AG09309 (cell line): ENCODE measurements at regions not wholly inside any gene's neighbourhood (a gene's known extent, or its start where the extent isn't known, plus 50 kb on each side); places are given as distances from the start of the nearest gene placed in this dataset.

Source experiments
- DNase-seq: peaks from one replicate; pipeline ENCODE4 v3.0.0-alpha.2; 2010; ENCODE audit warnings: low read depth
- H3K4me3 ChIP-seq: 2 replicates; pipeline ENCODE4 v1.5.1; 2011; ENCODE audit warnings: mild to moderate bottlenecking, low read depth, low read length, moderate library complexity; ENCODE audit not compliant: control insufficient read depth
- CTCF ChIP-seq: IDR thresholded peaks from 2 replicates; pipeline ENCODE4 v1.5.1; 2011; ENCODE audit warnings: mild to moderate bottlenecking, low read depth, low read length, inconsistent platforms; ENCODE audit not compliant: insufficient read depth, control insufficient read depth; ENCODE audit errors: missing control alignments

DNA sequence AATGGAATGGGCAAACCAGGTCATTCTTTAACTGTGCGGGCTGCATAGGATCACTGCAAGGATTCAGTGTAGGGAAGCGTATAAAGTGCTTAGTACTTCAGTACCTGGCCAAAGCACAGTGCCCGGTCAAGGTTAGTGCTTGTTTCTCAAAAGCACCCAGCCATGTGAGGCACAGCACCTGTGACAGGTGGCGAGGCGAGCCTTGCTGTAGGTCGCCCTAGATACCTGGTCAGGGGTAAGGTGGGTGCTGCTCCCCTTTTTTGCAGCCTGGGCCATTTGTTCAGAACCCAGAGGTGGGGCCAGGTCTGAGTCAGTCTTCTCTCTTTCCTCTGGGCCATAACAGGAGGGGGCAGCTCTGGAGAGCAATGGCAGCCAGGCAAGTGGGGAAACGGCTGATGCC lies 172.0 kb downstream of the IRF8 start:
- no peak for TF ChIP-seq CTCF
- H3K4me3 ChIP-seq: no peak overlapping the region
- no peak for DNase-seq

GRCh38 chr16:86071611-86072240 lies 172.8 kb downstream of the IRF8 start:
- H3K4me3 ChIP-seq: no peak overlapping the region
- no peak for TF ChIP-seq CTCF
- DNase-seq: no peak

DNA sequence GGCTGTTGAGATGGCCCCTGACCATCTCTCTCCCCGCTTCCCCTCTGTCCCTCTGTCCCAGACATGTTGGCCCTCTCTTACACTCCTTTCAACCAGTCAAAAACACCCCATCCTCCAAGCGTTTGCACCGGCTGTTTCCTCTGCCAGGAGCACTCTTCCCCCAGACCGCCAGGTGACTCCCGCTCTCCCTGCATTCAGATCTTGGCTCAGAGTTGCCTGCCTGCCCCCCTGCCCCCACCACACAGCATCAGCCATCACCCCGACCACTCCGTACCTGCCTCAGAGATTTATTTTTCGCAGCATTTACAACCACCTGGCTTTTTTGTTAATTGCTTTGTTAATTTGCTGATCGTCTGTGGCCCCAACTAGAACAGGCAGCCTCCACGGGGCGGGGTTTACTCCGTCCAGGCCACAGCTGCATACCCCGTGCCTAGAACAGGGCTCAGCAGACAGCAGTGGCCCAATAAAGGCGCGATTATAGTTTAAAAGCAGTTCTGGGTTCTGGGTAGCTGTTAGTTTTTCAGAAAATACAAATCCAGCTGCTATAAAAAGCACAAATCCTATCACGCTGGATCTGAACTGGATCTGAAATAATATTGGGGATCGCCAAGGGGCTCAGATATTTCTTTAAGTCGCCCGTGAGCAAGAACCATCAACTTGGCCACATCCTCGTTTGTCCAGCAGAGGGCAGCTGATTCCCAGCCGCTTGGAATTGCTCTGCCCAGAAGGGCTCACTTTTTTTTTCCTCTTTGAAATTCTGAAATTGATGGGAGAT lies 173.6 kb downstream of the IRF8 start:
- no peak overlapping the region for H3K4me3 ChIP-seq
- TF ChIP-seq CTCF: peak; percentile 87
- peak; percentile 33 for DNase-seq

DNA sequence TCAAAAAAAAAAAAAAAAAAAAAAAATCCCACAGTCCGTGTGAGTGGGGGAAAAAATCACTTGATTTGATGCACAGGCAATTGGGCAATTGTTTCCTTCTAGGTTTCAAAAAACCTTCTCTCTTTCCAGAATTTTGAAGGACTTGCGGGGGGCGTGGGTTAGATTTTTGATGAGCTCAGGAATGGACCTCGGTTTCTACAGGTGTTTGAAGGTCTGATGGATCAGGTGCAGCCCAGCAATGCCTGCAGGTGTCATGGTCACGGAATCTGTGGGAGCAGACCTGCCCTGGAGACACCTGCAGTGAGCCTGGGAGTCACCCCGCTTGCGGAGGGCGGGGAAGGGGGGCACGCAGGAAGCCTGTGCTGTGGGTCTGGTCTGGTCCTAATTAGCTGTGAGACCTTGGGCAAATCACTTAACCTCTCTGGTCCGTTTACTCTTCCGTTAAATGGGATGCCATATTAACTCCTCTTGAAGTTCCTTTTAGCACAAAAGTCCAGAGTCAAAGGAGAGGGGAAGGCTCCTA lies 174.2 kb downstream of the IRF8 start:
- no peak overlapping the region for H3K4me3 ChIP-seq
- DNase-seq: no peak
- no peak for TF ChIP-seq CTCF

DNA sequence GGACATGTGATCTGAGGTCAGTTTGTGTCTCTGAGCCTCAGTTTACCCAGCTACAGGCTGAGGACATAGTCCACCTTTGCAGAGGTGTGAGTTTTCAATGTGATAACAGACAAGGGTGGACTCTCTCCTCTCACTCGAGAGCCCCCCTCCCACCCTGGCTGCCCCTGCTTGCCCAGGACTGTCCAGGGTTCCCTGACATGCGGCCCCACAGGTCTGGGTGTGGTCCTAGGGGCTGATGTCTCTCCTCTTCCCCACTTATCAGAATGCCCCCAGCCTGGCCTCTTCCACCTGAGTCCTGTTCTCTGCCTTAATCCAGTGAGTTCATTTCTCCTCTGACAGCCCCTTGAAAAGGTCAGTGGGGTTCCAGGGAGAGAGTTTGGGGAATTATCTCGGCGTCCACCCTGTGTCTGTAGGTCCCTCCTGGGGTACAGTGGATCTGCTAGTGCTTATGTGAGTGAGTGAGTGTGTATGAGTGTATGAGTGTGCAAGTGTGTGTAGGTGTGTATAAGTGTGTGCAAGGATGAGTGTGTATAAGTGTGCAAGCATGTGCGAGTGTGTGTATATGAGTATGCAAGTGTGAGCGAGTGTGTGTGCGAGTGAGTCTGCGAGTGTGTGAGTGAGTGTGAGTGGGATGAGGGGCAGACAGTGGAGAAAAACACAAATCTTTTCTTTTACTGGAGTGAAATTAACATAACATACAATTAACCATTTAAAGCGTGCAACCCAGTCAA lies 175.0 kb downstream of the IRF8 start:
- DNase-seq: no peak
- no peak overlapping the region for H3K4me3 ChIP-seq
- TF ChIP-seq CTCF: no peak

DNA sequence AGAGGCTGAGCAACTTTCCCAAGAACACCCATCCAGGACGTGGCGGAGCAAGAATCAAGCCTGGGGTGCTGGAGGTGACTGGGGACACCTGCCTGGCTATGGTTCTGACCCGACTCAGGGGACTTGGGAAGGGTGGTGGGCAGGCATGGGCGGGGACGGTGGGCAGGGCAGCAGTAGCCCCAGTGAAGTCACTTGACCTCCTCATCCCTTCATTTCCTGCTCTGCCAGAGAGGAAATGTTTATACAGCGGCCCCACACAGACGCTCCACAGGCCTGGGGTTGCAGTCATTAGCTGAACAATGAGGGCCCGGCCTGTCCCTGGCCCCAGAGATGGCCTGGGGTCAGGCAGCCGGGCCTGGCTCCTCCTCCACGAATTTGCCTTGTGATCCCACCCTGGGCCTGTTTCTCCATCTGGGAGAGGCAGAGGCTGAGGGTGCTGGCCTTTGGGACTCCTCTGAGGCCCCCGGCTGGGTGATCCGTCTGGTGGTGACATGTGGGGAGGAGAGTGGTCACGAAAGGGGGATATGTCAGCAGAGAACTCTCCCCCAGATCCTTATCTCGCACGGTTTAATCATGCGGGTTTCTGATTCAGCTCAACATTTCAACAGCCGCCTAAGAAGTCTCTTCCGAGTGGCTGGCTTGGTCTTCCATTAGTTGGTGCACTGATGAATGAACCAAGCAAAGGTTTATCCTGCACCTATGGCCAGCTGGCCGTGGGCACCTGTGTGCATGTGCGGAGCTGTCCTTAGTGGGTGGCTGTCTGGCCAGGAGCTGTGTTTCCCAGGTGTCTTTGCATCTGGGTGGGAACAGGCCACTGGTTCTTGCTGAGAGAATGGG lies 175.9 kb downstream of the IRF8 start:
- no peak overlapping the region for H3K4me3 ChIP-seq
- DNase-seq: no peak
- no peak for TF ChIP-seq CTCF
